B cell (primary cell): ENCODE measurements at regions not wholly inside any gene's neighbourhood (a gene's known extent, or its start where the extent isn't known, plus 50 kb on each side); places are given as distances from the start of the nearest gene placed in this dataset.

Source experiments
- ATAC-seq: fragments of 200-7000 bp; cut with Tn5 transposase; one replicate; pipeline ENCODE4 v1.10.0; 2021; ENCODE audit warnings: low read depth, mild to moderate bottlenecking, moderate number of reproducible peaks, moderate library complexity
- CTCF ChIA-PET: fragments of 350-600 bp; sonication (Branson Sonifier 250); formaldehyde crosslinking; loops from one replicate; lab custom pipeline; 2021; ENCODE audit warnings: antibody characterized with exemption, inconsistent platforms; lab: Charles Lee
- POLR2A ChIA-PET: fragments of 350-600 bp; sonication (Branson Sonifier 250); formaldehyde crosslinking; loops from one replicate; lab custom pipeline; 2021; ENCODE audit warnings: antibody characterized with exemption; lab: Charles Lee
- DNase-seq: peaks from one replicate; pipeline ENCODE4 v3.0.0; 2013
- H2AFZ ChIP-seq: 2 replicates; pipeline ENCODE4 v1.6.1; 2012; ENCODE audit warnings: mild to moderate bottlenecking, low read depth, low read length; ENCODE audit not compliant: insufficient read depth, poor library complexity, severe bottlenecking
- H3K27ac ChIP-seq, 2 donors: 1 replicate in 1 of 2; 2 replicates in 1 of 2; pipeline ENCODE4 v1.5.1; 2012 to 2013; ENCODE audit warnings: low read length in 2 of 2, mild to moderate bottlenecking in 2 of 2, moderate library complexity in 1 of 2
- H3K27me3 ChIP-seq, 4 experiments: fragments of 200-600 bp in 1 of 4; sonication (generic) in 1 of 4; replicated peaks in 1 of 4; 1 replicate in 2 of 4; 2 replicates in 2 of 4; pipeline versions ENCODE4 v1.6.1 to v1.7.0; 2013 to 2016; ENCODE audit warnings: low read length in 3 of 4, mild to moderate bottlenecking in 2 of 4, mixed read lengths in 1 of 4, moderate library complexity in 1 of 4; ENCODE audit not compliant: insufficient read depth in 4 of 4, control insufficient read depth in 3 of 4; ENCODE audit errors: control extremely low read depth in 1 of 4
- H3K36me3 ChIP-seq, 2 experiments: replicated peaks in 1 of 2; 1 replicate in 1 of 2; 2 replicates in 1 of 2; pipeline versions ENCODE4 v1.6.1 to v1.7.1; 2013; ENCODE audit warnings: low read length in 1 of 2; ENCODE audit not compliant: insufficient read depth in 2 of 2, control insufficient read depth in 1 of 2; ENCODE audit errors: control extremely low read depth in 1 of 2, extremely low read depth in 1 of 2
- H3K4me1 ChIP-seq, 2 donors: fragments of 200-600 bp in 1 of 2; sonication (generic) in 1 of 2; 1 replicate in 1 of 2; 2 replicates in 1 of 2; pipeline versions ENCODE4 v1.5.1 to v1.6.1; 2013 to 2017; ENCODE audit warnings: low read length in 2 of 2; ENCODE audit not compliant: control insufficient read depth in 2 of 2, insufficient read depth in 2 of 2
- H3K4me2 ChIP-seq: replicated peaks from 2 replicates; pipeline ENCODE3; 2012; ENCODE audit warnings: mild to moderate bottlenecking, low read depth, low read length; ENCODE audit not compliant: poor library complexity, severe bottlenecking
- H3K4me3 ChIP-seq, 5 experiments: fragments of 200-600 bp in 1 of 5; sonication (generic) in 1 of 5; 1 replicate in 3 of 5; 2 replicates in 2 of 5; pipeline versions ENCODE4 v1.5.1 to v1.7.0; 2011 to 2016; ENCODE audit warnings: low read length in 4 of 5, mild to moderate bottlenecking in 4 of 5, low read depth in 2 of 5, control low read depth in 1 of 5, moderate library complexity in 1 of 5; ENCODE audit not compliant: insufficient read depth in 1 of 5; ENCODE audit errors: control extremely low read depth in 1 of 5, extremely low read depth in 1 of 5
- H3K79me2 ChIP-seq: fragments of 200-600 bp; sonication (generic); one replicate; pipeline ENCODE4 v1.6.0; 2016; ENCODE audit warnings: low read length; ENCODE audit not compliant: control insufficient read depth, insufficient read depth
- H3K9ac ChIP-seq: fragments of 200-600 bp; sonication (generic); 2 replicates; pipeline ENCODE4 v1.6.1; 2017; ENCODE audit warnings: mild to moderate bottlenecking, low read length, moderate library complexity
- H3K9me3 ChIP-seq, 3 donors: one replicate each; pipeline versions ENCODE4 v1.6.1 to v1.7.1; 2013; ENCODE audit warnings: low read length in 2 of 3; ENCODE audit not compliant: control insufficient read depth in 2 of 3, insufficient read depth in 1 of 3; ENCODE audit errors: control extremely low read depth in 1 of 3
- H4K20me1 ChIP-seq: 2 replicates; pipeline ENCODE4 v1.6.0; 2012; ENCODE audit warnings: mild to moderate bottlenecking, low read length; ENCODE audit not compliant: insufficient read depth, control insufficient read depth, poor library complexity, severe bottlenecking
- H3K27ac Mint-ChIP-seq: one replicate; pipeline ENCODE4 v1.8.0; 2021; ENCODE audit warnings: mixed read lengths
- H3K27me3 Mint-ChIP-seq: one replicate; pipeline ENCODE4 v1.8.0; 2021; ENCODE audit warnings: mixed read lengths
- H3K4me1 Mint-ChIP-seq: one replicate; pipeline ENCODE4 v1.8.0; 2021; ENCODE audit warnings: mixed read lengths
- H3K4me3 Mint-ChIP-seq: one replicate; pipeline ENCODE4 v1.8.0; 2021; ENCODE audit warnings: mixed read lengths
- H3K9me3 Mint-ChIP-seq: one replicate; pipeline ENCODE4 v1.8.0; 2022; ENCODE audit warnings: mixed read lengths; ENCODE audit not compliant: insufficient read depth
- CTCF ChIP-seq: fragments of 200-600 bp; IDR thresholded peaks from one replicate; pipeline ENCODE4 v1.8.0; 2022; ENCODE audit warnings: antibody characterized with exemption, mild to moderate bottlenecking
- EZH2 ChIP-seq: IDR thresholded peaks from 2 replicates; pipeline ENCODE4 v1.6.1; 2012; ENCODE audit warnings: borderline replicate concordance, low read depth, mild to moderate bottlenecking, moderate library complexity, low read length; ENCODE audit not compliant: insufficient read depth, poor library complexity, severe bottlenecking
- WGBS: methylation state at CpG from one replicate; pipeline ENCODE4 v1.1.5; 2013; ENCODE audit warnings: missing lambda C conversion rate; ENCODE audit not compliant: insufficient coverage; 5-methylcytosine and 5-hydroxymethylcytosine counted together
- intact Hi-C: fragments of 100-400 bp; cut with micrococcal nuclease; formaldehyde crosslinking; loops from one replicate; pipeline ENCODE4 v1.10.0; 2022

GRCh38 chr3:64909757-64910467 lies 222.1 kb upstream of the ADAMTS9 start:
- H3K4me1 ChIP-seq: no peaks in the 10 kb centered on the region
- Mint-ChIP-seq H3K9me3 (no peaks in the 10 kb centered on the region), H3K27ac (no peak overlapping the region), H3K4me3 (no peak overlapping the region), H3K4me1 (no peaks in the 10 kb centered on the region), H3K27me3 (no peaks in the 10 kb centered on the region)
- H3K9ac ChIP-seq: no peak overlapping the region
- no peak overlapping the region for H3K27ac ChIP-seq
- CTCF ChIA-PET: no interaction called here
- DNase-seq (no peak), ATAC-seq (no peak)
- no peaks in the 10 kb centered on the region for H4K20me1 ChIP-seq
- WGBS: 90% methylated on average over 2 of the region's 4 CpGs
- no peaks in the 10 kb centered on the region for H3K79me2 ChIP-seq
- POLR2A ChIA-PET: no interaction called here
- H3K4me3 ChIP-seq: no peak overlapping the region
- H3K27me3 ChIP-seq: no peaks in the 10 kb centered on the region
- H2AFZ ChIP-seq: no peak overlapping the region
- H3K4me2 ChIP-seq: no peak overlapping the region
- TF ChIP-seq CTCF (no peak), EZH2 (no peak)
- no peaks in the 10 kb centered on the region for H3K36me3 ChIP-seq
- intact Hi-C loops: no loop called here
- peaks cover 0 to 4% (median 0%) of the 10 kb centered on the region in 3 donors for H3K9me3 ChIP-seq

GRCh38 chr3:64909011-64909410 lies 221.2 kb upstream of the ADAMTS9 start:
- POLR2A ChIA-PET: no interaction called here
- no peak for DNase-seq
- CTCF ChIA-PET: no interaction called here
- no peaks in the 10 kb centered on the region for H3K79me2 ChIP-seq
- no peak overlapping the region for H3K4me2 ChIP-seq
- H2AFZ ChIP-seq: no peak overlapping the region
- H3K9me3 ChIP-seq: peaks cover 0 to 4% (median 0%) of the 10 kb centered on the region in 3 donors
- no peak overlapping the region for H3K27ac ChIP-seq
- no peaks in the 10 kb centered on the region for H3K9me3 Mint-ChIP-seq
- TF ChIP-seq EZH2: no peak
- no peak for TF ChIP-seq CTCF
- no peaks in the 10 kb centered on the region for H3K27me3 ChIP-seq
- intact Hi-C loops: no loop called here
- H3K9ac ChIP-seq: no peak overlapping the region
- no peaks in the 10 kb centered on the region for H3K27me3 Mint-ChIP-seq
- ATAC-seq: no peak
- no peaks in the 10 kb centered on the region for H3K4me1 ChIP-seq
- H3K4me1 Mint-ChIP-seq: no peaks in the 10 kb centered on the region
- H3K27ac Mint-ChIP-seq: no peak overlapping the region
- no peaks in the 10 kb centered on the region for H3K36me3 ChIP-seq
- no peak overlapping the region for H3K4me3 ChIP-seq
- H4K20me1 ChIP-seq: no peaks in the 10 kb centered on the region
- 93% methylated on average over 5 of the region's 8 CpGs for WGBS
- no peak overlapping the region for H3K4me3 Mint-ChIP-seq
